Stimulated activated naive CD4-positive, alpha-beta T cell treated with Interleukin-2 at 50 U/mL for 16 hours (primary cell): ENCODE measurements at regions not wholly inside any gene's neighbourhood (a gene's known extent, or its start where the extent isn't known, plus 50 kb on each side); places are given as distances from the start of the nearest gene placed in this dataset.

Source experiments
- DNase-seq: peaks from one replicate; lab custom pipeline; 2025; lab: John Stamatoyannopoulos, UW

DNA sequence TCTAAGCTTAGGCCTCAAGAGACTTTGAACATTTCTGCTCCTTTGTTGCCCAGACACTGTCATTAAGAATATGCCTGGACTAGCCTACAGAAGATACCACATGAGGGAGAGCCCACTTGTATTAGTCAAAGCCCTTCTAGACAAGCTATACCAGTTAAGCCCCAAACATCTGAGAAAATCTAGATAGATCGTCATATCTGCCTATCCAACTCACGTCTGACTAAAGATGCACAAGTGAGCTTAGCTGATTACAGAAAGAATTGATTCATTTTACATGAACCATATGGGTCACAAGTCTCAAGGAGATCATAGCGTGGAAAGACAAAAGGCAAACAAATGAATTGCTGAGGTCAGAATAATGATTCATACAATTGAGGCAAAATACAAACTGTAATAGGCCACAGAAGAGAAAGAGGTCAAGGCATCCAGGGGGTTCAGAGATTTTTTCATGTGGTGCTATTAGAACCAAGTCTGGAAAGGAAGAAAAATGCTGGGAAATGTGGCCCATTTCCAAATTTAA lies 1155.5 kb upstream of the TENM4 start:
- DNase-seq, result no peak

- no peak for DNase-seq
These were observed 1154.2 kb upstream of the TENM4 start for GRCh38 chr11:80595011-80595410.

- DNase-seq, result no peak
These were observed 1153.0 kb upstream of the TENM4 start for GRCh38 chr11:80593648-80594374.

GRCh38 chr11:80592546-80592945 lies 1151.7 kb upstream of the TENM4 start:
- DNase-seq, result no peak

GRCh38 chr11:80587906-80588305 lies 1147.1 kb upstream of the TENM4 start:
- no peak for DNase-seq

GRCh38 chr11:80586464-80586863 lies 1145.6 kb upstream of the TENM4 start:
- DNase-seq, result no peak

- no peak for DNase-seq
These were observed 1143.8 kb upstream of the TENM4 start for GRCh38 chr11:80584661-80585060.

DNA sequence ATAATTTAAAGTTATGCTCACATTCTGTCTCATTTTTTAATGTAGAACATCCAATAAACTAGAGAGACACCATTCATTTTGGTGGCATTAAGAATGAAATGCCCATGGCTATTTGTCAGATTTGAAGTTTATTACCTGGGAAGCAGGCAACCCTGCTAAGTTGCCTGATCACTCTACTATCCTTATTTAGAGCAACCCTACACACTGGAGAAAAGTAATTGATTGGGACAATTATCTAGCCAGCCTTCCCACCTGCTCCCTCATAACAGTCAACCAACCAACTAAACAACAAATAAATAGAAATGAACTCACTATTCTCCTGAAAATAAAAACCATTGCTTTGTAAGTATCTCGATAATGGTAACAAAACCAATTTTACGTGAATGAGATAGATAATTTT lies 1129.0 kb upstream of the TENM4 start:
- no peak for DNase-seq

- no peak for DNase-seq
These were observed 1124.4 kb upstream of the TENM4 start for GRCh38 chr11:80565231-80565630.

DNA sequence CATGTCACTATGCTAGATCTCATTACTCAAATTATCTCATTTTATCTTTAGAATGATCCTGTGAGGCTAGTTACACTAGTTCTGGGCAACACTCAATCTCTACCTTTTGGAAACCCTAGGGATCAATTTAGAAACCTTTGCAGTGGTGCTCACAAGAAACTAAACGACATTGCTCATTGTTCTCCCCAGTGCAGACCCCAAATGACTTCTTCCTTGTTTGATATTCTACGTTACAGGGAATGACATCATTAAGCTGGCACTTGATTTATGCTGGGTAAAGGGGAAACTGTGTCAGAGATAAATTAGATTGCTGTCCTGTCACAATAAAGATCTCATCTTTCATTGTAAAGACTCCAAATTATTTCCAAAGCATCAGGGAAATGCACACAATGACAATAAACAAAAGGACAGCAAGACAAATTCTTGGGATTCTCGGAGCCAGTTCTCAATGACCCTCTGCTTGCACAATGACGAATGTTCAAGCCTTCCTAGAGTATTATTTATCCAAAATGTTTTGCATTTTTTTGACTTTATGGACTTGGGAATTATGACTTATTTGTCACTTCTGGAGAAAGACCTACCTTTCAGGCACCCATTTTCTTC lies 1121.8 kb upstream of the TENM4 start:
- no peak for DNase-seq

DNA sequence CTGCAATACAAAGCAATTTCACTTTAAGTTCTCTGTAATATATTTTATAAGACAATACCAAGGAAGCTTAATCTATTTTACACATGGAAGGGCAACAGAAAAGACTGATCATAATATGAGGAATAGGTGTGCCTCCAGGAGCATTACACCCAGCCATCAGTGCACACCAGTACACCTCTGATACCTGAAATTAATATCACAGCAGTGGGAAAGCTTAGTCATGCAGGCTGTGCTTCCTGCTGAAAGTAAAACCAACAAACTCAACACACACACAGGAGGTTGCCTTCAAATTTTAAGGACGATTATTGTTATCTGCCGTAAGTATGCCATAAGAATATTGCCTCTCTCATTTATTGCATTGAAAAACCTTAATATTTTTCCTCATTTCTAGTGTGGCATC lies 1119.1 kb upstream of the TENM4 start:
- DNase-seq, result no peak

DNA sequence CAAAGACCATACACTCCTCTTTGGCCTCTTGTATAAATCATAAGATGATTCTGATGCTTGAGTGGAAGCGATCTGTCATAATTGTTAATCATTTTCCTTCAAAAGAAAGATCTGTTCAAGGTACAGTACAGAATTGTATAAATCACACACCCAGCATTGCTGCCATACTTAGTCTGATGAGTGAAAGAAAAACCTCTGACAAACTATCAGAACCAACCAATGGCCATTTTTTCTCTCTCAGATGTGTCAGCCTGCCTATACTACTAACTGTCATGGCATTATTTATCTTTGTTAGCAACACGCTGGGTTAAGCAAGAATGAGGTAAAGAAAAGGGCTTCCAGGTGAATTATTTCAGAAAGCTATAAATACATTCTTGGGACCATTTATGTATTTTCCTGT lies 1112.7 kb upstream of the TENM4 start:
- no peak for DNase-seq

DNA sequence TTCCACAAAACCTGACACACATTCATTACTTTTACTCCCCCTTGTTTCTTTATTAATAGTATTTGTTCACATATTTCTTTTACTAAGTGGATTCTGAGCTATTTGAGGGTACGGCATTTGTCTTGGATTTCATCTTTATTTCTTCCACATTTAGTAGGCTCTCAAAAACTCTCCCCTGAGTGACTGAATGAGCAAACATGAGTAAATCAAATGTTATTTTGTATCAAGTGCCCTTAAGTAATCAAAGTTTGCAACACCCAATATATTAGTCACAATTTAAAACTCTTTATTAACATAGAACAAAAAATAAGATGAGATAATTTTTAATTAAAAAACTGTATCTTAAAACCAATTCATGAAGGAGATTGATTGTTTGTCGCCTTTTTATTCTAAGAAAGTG lies 1101.9 kb upstream of the TENM4 start:
- no peak for DNase-seq

GRCh38 chr11:80538040-80538439 lies 1097.2 kb upstream of the TENM4 start:
- DNase-seq, result no peak

DNA sequence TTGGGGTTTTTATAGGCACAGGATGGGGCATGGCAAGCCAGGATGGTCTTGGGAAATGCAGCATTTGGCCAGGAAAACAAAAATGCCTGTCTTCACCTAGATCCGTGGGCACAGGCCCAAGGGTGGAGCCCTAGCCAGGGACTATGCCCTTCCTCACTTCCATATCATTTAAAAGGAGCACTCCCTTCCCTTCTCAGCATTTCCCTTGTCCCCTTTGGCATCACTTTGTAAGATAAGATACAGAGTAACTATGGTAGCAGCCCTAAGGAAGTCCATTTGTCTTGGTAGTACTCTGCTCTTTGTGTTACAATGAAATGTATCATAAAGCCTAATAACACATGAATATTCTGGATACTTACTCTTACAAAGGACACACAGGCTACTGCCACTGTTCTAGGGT lies 1092.6 kb upstream of the TENM4 start:
- no peak for DNase-seq

- DNase-seq, result no peak
These were observed 1091.9 kb upstream of the TENM4 start for GRCh38 chr11:80532633-80533232.

GRCh38 chr11:80529726-80530125 lies 1088.9 kb upstream of the TENM4 start:
- DNase-seq, result no peak

GRCh38 chr11:80525663-80526405 lies 1085.0 kb upstream of the TENM4 start:
- no peak for DNase-seq

DNA sequence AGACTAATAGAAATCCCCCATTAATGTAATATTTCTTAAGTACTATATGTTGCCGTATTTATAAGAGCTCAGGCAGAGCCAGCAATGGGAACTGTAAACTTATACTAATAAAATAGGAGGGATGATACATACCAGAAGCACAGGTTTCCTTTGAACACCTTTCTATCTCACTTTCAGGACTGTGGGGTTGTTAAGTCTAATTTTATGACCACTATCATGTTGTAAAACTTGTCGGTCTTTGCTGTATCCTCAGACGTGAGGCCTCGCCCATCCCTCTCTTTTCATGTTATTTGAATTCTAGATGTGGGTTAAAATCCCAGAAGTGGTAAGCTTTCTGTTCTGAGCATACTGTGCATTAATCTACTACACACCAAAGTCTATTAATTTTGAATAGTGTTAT lies 1083.5 kb upstream of the TENM4 start:
- DNase-seq, result no peak

- no peak for DNase-seq
These were observed 1082.2 kb upstream of the TENM4 start for GRCh38 chr11:80523057-80523456.

GRCh38 chr11:80521592-80521991 lies 1080.8 kb upstream of the TENM4 start:
- DNase-seq, result no peak

DNA sequence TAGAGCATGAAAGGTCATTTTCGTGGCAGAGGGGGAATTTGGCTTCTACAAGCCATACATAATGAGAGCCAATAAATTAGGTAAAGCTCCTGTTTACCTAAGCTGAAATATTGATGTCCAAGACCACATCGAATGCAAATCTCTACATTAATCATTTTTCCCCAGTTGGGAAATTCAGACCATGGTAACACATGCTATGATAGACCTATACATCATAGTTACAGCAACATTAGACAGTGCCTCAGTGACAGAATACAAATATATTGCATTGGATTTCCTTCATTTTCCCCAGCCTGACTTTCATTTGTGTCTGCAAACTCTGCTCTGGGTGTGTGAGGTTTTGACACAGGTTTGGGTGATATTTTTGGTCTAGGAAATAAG lies 1079.7 kb upstream of the TENM4 start:
- no peak for DNase-seq
